ENCODE measurements at regions not wholly inside any gene's neighbourhood (a gene's known extent, or its start where the extent isn't known, plus 50 kb on each side); places are given as distances from the start of the nearest gene placed in this dataset.

GRCh38 chr1:230496451-230496850, 70.3 kb upstream of the PGBD5 start:
- no peak overlapping the region for H3K4me2 ChIP-seq (ENCODE audit: low read length)
- H3K27me3 ChIP-seq (ENCODE audit: insufficient read depth, low read depth, low read length) = no peaks in the 10 kb centered on the region
- no peak overlapping the region for H3K27ac ChIP-seq (ENCODE audit: low read length)
- no peaks in the 10 kb centered on the region for H4K20me1 ChIP-seq (ENCODE audit: insufficient read depth)
- H3F3A ChIP-seq (ENCODE audit: insufficient read depth, low read length, poor library complexity, severe bottlenecking) = no peaks in the 10 kb centered on the region
- H3K36me3 ChIP-seq (ENCODE audit: insufficient read depth, low read length) = no peaks in the 10 kb centered on the region
- H3K9ac ChIP-seq (ENCODE audit: low read length) = no peak overlapping the region
- H3K79me2 ChIP-seq (replicated peaks; ENCODE audit: insufficient read depth, low read length) = no peaks in the 10 kb centered on the region
- H3K4me3 ChIP-seq (ENCODE audit: low read length) = no peak overlapping the region
- no peak overlapping the region for H2AFZ ChIP-seq (ENCODE audit: low read depth, low read length)
- no peaks in the 10 kb centered on the region for H3K9me2 ChIP-seq (ENCODE audit: insufficient read depth, low read length)
- TF ChIP-seq REST (IDR thresholded peaks at IDR 0.05; ENCODE audit: borderline replicate concordance) (no peak), RAD21 (conservative IDR thresholded peaks at IDR 0.05) (no peak), SMC3 (conservative IDR thresholded peaks at IDR 0.05; ENCODE audit: poor library complexity) (no peak), EZH2 (IDR thresholded peaks at IDR 0.05; ENCODE audit: borderline replicate concordance, insufficient read depth, low read length, poor library complexity, severe bottlenecking) (no peak), EP300 (conservative IDR thresholded peaks at IDR 0.05; ENCODE audit: poor library complexity, severe bottlenecking) (no peak), TAF1 (IDR thresholded peaks at IDR 0.05; ENCODE audit: low read depth) (no peak), POLR2AphosphoS5 (IDR thresholded peaks at IDR 0.05) (no peak), CTCF (IDR thresholded peaks at IDR 0.05; ENCODE audit: poor library complexity, severe bottlenecking) (no peak)
- H3K9me3 ChIP-seq (ENCODE audit: low read length) = no peaks in the 10 kb centered on the region

GRCh38 chr1:230495891-230496385, 69.8 kb upstream of the PGBD5 start:
- no peaks in the 10 kb centered on the region for H3F3A ChIP-seq (ENCODE audit: insufficient read depth, low read length, poor library complexity, severe bottlenecking)
- H3K4me3 ChIP-seq (ENCODE audit: low read length) = no peak overlapping the region
- no peaks in the 10 kb centered on the region for H4K20me1 ChIP-seq (ENCODE audit: insufficient read depth)
- TF ChIP-seq SMC3 (conservative IDR thresholded peaks at IDR 0.05; ENCODE audit: poor library complexity) (no peak), CTCF (IDR thresholded peaks at IDR 0.05; ENCODE audit: poor library complexity, severe bottlenecking) (no peak), TAF1 (IDR thresholded peaks at IDR 0.05; ENCODE audit: low read depth) (no peak), REST (IDR thresholded peaks at IDR 0.05; ENCODE audit: borderline replicate concordance) (no peak), RAD21 (conservative IDR thresholded peaks at IDR 0.05) (no peak), EP300 (conservative IDR thresholded peaks at IDR 0.05; ENCODE audit: poor library complexity, severe bottlenecking) (no peak), EZH2 (IDR thresholded peaks at IDR 0.05; ENCODE audit: borderline replicate concordance, insufficient read depth, low read length, poor library complexity, severe bottlenecking) (no peak), MXI1 (conservative IDR thresholded peaks at IDR 0.05; ENCODE audit: poor library complexity, severe bottlenecking) (no peak), POLR2AphosphoS5 (IDR thresholded peaks at IDR 0.05) (no peak)
- H3K4me2 ChIP-seq (ENCODE audit: low read length) = no peak overlapping the region
- no peak overlapping the region for H2AFZ ChIP-seq (ENCODE audit: low read depth, low read length)
- H3K9me2 ChIP-seq (ENCODE audit: insufficient read depth, low read length) = no peaks in the 10 kb centered on the region
- no peak overlapping the region for H3K9ac ChIP-seq (ENCODE audit: low read length)
- H3K27ac ChIP-seq (ENCODE audit: low read length) = no peak overlapping the region
- no peaks in the 10 kb centered on the region for H3K27me3 ChIP-seq (ENCODE audit: insufficient read depth, low read depth, low read length)
- H3K9me3 ChIP-seq (ENCODE audit: low read length) = no peaks in the 10 kb centered on the region
- no peaks in the 10 kb centered on the region for H3K79me2 ChIP-seq (replicated peaks; ENCODE audit: insufficient read depth, low read length)
- H3K36me3 ChIP-seq (ENCODE audit: insufficient read depth, low read length) = no peaks in the 10 kb centered on the region
